ENCODE measurements at regions not wholly inside any gene's neighbourhood (a gene's known extent, or its start where the extent isn't known, plus 50 kb on each side); places are given as distances from the start of the nearest gene placed in this dataset.
"Not testable (repeated sequence)": the region's sequence is repeated elsewhere in the genome, so short reads cannot be mapped to it uniquely, and the experiment has no call there.

DNA sequence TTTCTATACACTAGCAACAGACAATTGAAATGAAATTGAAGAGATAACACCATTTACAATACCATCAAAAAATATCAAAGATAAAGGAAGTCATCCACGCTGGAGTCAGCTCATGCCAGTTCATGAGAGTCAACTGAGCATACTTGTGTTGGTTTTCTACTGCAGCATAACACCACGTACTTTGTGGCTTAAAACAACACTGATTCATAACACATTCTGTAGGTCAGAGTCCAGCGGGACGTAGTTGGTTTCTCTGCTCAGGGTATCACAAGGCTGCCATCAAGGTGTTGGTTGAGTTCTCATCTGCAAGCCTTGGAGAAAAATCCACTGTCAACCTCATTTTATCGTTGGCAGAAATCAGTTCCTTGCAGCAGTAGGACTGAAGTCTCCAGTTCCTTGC, 84.2 kb downstream of the TEX51 start:
- no peaks in the 10 kb centered on the region for H3K36me3 Mint-ChIP-seq (ENCODE audit: low read depth)
- H3K27me3 Mint-ChIP-seq (ENCODE audit: low read depth), result no peaks in the 10 kb centered on the region
- TF ChIP-seq, protein P1, sequence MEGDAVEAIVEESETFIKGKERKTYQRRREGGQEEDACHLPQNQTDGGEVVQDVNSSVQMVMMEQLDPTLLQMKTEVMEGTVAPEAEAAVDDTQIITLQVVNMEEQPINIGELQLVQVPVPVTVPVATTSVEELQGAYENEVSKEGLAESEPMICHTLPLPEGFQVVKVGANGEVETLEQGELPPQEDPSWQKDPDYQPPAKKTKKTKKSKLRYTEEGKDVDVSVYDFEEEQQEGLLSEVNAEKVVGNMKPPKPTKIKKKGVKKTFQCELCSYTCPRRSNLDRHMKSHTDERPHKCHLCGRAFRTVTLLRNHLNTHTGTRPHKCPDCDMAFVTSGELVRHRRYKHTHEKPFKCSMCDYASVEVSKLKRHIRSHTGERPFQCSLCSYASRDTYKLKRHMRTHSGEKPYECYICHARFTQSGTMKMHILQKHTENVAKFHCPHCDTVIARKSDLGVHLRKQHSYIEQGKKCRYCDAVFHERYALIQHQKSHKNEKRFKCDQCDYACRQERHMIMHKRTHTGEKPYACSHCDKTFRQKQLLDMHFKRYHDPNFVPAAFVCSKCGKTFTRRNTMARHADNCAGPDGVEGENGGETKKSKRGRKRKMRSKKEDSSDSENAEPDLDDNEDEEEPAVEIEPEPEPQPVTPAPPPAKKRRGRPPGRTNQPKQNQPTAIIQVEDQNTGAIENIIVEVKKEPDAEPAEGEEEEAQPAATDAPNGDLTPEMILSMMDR (IDR thresholded peaks at IDR 0.05; ENCODE audit: unreplicated experiment in 3 of 3), result no peak

DNA sequence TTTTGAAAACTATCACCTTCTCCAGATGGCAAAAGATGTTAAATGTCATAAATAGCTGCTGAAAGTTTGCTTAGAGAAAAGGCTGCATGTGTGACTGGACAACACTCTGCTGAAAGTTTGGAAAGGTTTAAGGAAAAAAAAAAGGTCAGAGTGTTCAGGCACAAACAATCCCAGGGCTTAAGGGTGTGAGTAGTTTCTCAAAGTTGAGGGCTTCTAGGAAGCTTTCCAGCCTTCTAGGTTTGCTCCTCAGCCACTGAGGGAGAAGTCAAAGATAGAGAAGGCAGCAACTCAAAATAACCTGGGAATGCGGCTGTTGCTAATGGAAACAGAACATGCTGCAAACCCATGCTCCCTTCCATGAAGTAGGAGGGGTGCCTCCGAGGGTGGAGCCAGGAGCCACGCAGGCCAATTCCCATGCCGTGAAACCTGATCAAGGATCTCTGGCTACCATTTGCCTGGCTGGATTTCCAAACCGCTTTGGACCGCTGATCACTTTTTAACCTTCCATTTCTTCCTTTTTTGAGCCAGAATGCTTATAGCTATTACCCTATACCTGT, 88.0 kb downstream of the TEX51 start:
- TF ChIP-seq, protein P1 (IDR thresholded peaks at IDR 0.05; ENCODE audit: unreplicated experiment in 3 of 3), result no peak
- Mint-ChIP-seq H3K36me3 (ENCODE audit: low read depth) (no peaks in the 10 kb centered on the region), H3K9me3 (peaks cover 18% of the 10 kb centered on the region), H3K27me3 (ENCODE audit: low read depth) (no peaks in the 10 kb centered on the region), H3K4me3 (no peak overlapping the region), H3K27ac (no peak overlapping the region), H3K4me1 (peaks cover 5% of the 10 kb centered on the region)

More for the DNA sequence above, 84.2 kb downstream of the TEX51 start:
- peaks cover 9% of the 10 kb centered on the region for H3K9me3 Mint-ChIP-seq
- H3K4me3 Mint-ChIP-seq, result no peak overlapping the region
- H3K27ac Mint-ChIP-seq, result no peak overlapping the region
- H3K4me1 Mint-ChIP-seq, result peaks cover 5% of the 10 kb centered on the region

- Mint-ChIP-seq H3K27ac (no peak overlapping the region), H3K4me1 (peaks cover 5% of the 10 kb centered on the region), H3K36me3 (ENCODE audit: low read depth) (no peaks in the 10 kb centered on the region), H3K27me3 (ENCODE audit: low read depth) (no peaks in the 10 kb centered on the region), H3K4me3 (no peak overlapping the region), H3K9me3 (peaks cover 20% of the 10 kb centered on the region)
- TF ChIP-seq, protein P1 (IDR thresholded peaks at IDR 0.05; ENCODE audit: unreplicated experiment in 3 of 3), result no peak
These were observed 89.8 kb downstream of the TEX51 start for GRCh38 chr2:126988482-126988881.

GRCh38 chr2:126989064-126989463, 90.4 kb downstream of the TEX51 start:
- not testable (repeated sequence) for H3K36me3 Mint-ChIP-seq (ENCODE audit: low read depth); H3K27ac Mint-ChIP-seq; H3K4me1 Mint-ChIP-seq; H3K27me3 Mint-ChIP-seq (ENCODE audit: low read depth); H3K4me3 Mint-ChIP-seq
- peaks cover 18% of the 10 kb centered on the region for H3K9me3 Mint-ChIP-seq

GRCh38 chr2:126990200-126990599, 91.5 kb downstream of the TEX51 start:
- Mint-ChIP-seq H3K36me3 (ENCODE audit: low read depth) (no peaks in the 10 kb centered on the region), H3K9me3 (peaks cover 18% of the 10 kb centered on the region), H3K4me3 (no peak overlapping the region), H3K4me1 (peaks cover 5% of the 10 kb centered on the region), H3K27ac (no peak overlapping the region), H3K27me3 (ENCODE audit: low read depth) (no peaks in the 10 kb centered on the region)
- TF ChIP-seq, protein P1 (IDR thresholded peaks at IDR 0.05; ENCODE audit: unreplicated experiment in 3 of 3), result no peak

- H3K4me1 Mint-ChIP-seq, result peaks cover 11% of the 10 kb centered on the region
- H3K9me3 Mint-ChIP-seq, result peaks cover 18% of the 10 kb centered on the region
- no peak overlapping the region for H3K4me3 Mint-ChIP-seq
- H3K27ac Mint-ChIP-seq, result no peak overlapping the region
- TF ChIP-seq, protein P1 (IDR thresholded peaks at IDR 0.05; ENCODE audit: unreplicated experiment in 3 of 3), result no peak
- H3K36me3 Mint-ChIP-seq (ENCODE audit: low read depth), result no peaks in the 10 kb centered on the region
- H3K27me3 Mint-ChIP-seq (ENCODE audit: low read depth), result no peaks in the 10 kb centered on the region
These were observed 92.2 kb downstream of the TEX51 start for GRCh38 chr2:126990605-126991532.

Data from nephron (organoid).